Effector memory CD4-positive, alpha-beta T cell (primary cell): ENCODE measurements at regions not wholly inside any gene's neighbourhood (a gene's known extent, or its start where the extent isn't known, plus 50 kb on each side); places are given as distances from the start of the nearest gene placed in this dataset.

Experiments
- DNase-seq, 3 donors: peaks; one replicate each; pipeline ENCODE4 v3.0.0-alpha.2; 2020
- H3K27ac ChIP-seq: 2 replicates; pipeline ENCODE4 v1.7.0; 2013; ENCODE audit warnings: mild to moderate bottlenecking, low read length, moderate library complexity; ENCODE audit not compliant: insufficient read depth, poor library complexity, severe bottlenecking
- H3K27me3 ChIP-seq: replicated peaks from 2 replicates; pipeline ENCODE4 v1.7.0; 2013; ENCODE audit warnings: mild to moderate bottlenecking, low read length; ENCODE audit not compliant: insufficient read depth, control insufficient read depth, poor library complexity, severe bottlenecking
- H3K36me3 ChIP-seq: 2 replicates; pipeline ENCODE4 v1.7.0; 2013; ENCODE audit warnings: mild to moderate bottlenecking, low read length, moderate library complexity; ENCODE audit not compliant: control insufficient read depth, insufficient read depth
- H3K4me1 ChIP-seq: 2 replicates; pipeline ENCODE4 v1.7.0; 2013; ENCODE audit warnings: low read length, mild to moderate bottlenecking; ENCODE audit not compliant: control insufficient read depth, insufficient read depth, poor library complexity, severe bottlenecking
- H3K4me3 ChIP-seq: 2 replicates; pipeline ENCODE4 v1.7.0; 2013; ENCODE audit warnings: low read length, low read depth, mild to moderate bottlenecking; ENCODE audit not compliant: insufficient read depth, poor library complexity, severe bottlenecking
- H3K9me3 ChIP-seq: 2 replicates; pipeline ENCODE4 v1.7.0; 2013; ENCODE audit warnings: mild to moderate bottlenecking, low read length, moderate library complexity; ENCODE audit not compliant: control insufficient read depth

DNA sequence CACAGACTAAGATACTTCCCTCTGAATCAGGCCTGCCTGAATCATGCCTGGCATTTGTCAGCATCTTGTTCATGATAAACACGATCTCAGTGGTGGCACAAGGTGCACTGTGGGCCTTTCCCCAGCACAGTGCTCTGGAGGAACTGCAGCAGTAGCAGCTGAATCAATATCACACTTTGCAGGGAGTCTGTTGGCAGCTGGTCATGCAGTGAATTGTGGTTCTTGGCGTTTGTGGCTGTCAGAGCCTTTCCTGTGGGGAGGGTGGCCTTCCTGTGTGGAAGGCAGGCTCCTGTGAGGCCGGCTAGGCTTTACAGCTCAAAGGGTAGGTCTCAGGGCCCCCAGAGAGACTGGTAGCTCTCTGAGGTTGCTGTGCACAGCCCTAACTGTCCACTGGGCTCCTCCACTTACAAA, 54.4 kb upstream of the TLE3 start:
- DNase-seq = no peak
- no peaks in the 10 kb centered on the region for H3K4me1 ChIP-seq
- H3K27me3 ChIP-seq = no peaks in the 10 kb centered on the region
- H3K9me3 ChIP-seq = no peaks in the 10 kb centered on the region
- H3K36me3 ChIP-seq = no peaks in the 10 kb centered on the region
- H3K27ac ChIP-seq = no peak overlapping the region
- no peak overlapping the region for H3K4me3 ChIP-seq

- Histone ChIP-seq H3K4me3 (no peak overlapping the region), H3K9me3 (no peaks in the 10 kb centered on the region), H3K27ac (no peak overlapping the region), H3K4me1 (no peaks in the 10 kb centered on the region), H3K36me3 (no peaks in the 10 kb centered on the region), H3K27me3 (no peaks in the 10 kb centered on the region)
- no peak for DNase-seq
Observed at GRCh38 chr15:70151462-70151861, 53.7 kb upstream of the TLE3 start.

GRCh38 chr15:70151003-70151402, 53.3 kb upstream of the TLE3 start:
- H3K4me3 ChIP-seq = no peak overlapping the region
- no peaks in the 10 kb centered on the region for H3K4me1 ChIP-seq
- H3K27me3 ChIP-seq = no peaks in the 10 kb centered on the region
- H3K36me3 ChIP-seq = no peaks in the 10 kb centered on the region
- no peak for DNase-seq
- no peaks in the 10 kb centered on the region for H3K9me3 ChIP-seq
- no peak overlapping the region for H3K27ac ChIP-seq

DNA sequence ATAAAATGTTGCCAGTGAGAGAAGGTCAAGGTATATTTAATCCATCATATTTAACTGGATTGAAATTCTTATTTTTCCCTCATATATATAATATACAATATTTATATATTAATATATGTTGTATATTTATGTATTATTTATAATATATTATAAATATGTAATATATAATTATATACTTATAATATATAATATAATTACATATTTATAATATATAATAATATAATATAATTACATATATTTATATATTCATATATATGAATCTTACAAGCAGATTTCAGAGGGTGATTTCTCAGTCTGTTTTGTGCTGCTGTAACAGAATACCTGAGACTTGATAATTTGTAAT, 52.7 kb upstream of the TLE3 start:
- no peaks in the 10 kb centered on the region for H3K9me3 ChIP-seq
- H3K36me3 ChIP-seq = no peaks in the 10 kb centered on the region
- H3K4me3 ChIP-seq = no peak overlapping the region
- DNase-seq = no peak
- no peak overlapping the region for H3K27ac ChIP-seq
- no peaks in the 10 kb centered on the region for H3K4me1 ChIP-seq
- no peaks in the 10 kb centered on the region for H3K27me3 ChIP-seq

- Histone ChIP-seq H3K27me3 (no peaks in the 10 kb centered on the region), H3K4me1 (no peaks in the 10 kb centered on the region), H3K4me3 (no peak overlapping the region), H3K9me3 (no peaks in the 10 kb centered on the region), H3K36me3 (no peaks in the 10 kb centered on the region), H3K27ac (no peak overlapping the region)
- DNase-seq = no peak
Observed at GRCh38 chr15:70149667-70150404, 52.1 kb upstream of the TLE3 start.

DNA sequence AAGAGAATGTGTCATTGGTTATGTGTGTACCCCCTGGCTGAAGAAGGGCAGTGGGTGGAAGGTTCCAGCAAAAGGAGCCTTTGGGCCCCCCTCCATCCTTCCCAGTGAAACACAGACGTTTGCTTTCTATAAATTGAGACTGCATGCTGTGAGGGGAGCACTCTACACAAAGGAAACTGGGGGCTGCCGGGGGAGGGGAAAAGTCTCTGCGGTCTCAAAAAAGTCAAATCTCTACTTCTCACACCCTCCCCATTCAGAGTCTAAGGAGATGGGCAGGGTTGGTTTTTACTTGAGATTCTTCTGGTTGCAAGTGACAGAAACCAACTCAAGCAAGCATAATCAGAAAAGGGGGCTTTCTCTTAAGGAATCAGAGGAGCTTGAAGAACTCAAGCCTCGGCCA, 50.1 kb upstream of the TLE3 start:
- Histone ChIP-seq H3K27me3 (no peaks in the 10 kb centered on the region), H3K4me1 (no peaks in the 10 kb centered on the region), H3K36me3 (no peaks in the 10 kb centered on the region), H3K27ac (no peak overlapping the region), H3K9me3 (no peaks in the 10 kb centered on the region), H3K4me3 (no peak overlapping the region)
- DNase-seq = no peak
